Epithelial cell of prostate (primary cell): ENCODE measurements at regions not wholly inside any gene's neighbourhood (a gene's known extent, or its start where the extent isn't known, plus 50 kb on each side); places are given as distances from the start of the nearest gene placed in this dataset.

Experiments
- DNase-seq: peaks from one replicate; pipeline ENCODE4 v3.0.0-alpha.2; 2011; ENCODE audit warnings: low read depth, low spot score
- H3K27ac ChIP-seq: fragments of 450-650 bp; 2 replicates; pipeline ENCODE4 v1.5.1; 2017; ENCODE audit warnings: mild to moderate bottlenecking

- DNase-seq = no peak
Observed at GRCh38 chr4:123495530-123495929, 98.9 kb downstream of the SPRY1 start.

GRCh38 chr4:123496421-123496820 is 99.8 kb downstream of the SPRY1 start:
- DNase-seq = no peak
- no peak overlapping the region for H3K27ac ChIP-seq

More at GRCh38 chr4:123495530-123495929, 98.9 kb downstream of the SPRY1 start:
- peak overlapping the region; percentile 10 for H3K27ac ChIP-seq

GRCh38 chr4:123497340-123497739 is 100.7 kb downstream of the SPRY1 start:
- no peak for DNase-seq
- no peak overlapping the region for H3K27ac ChIP-seq

GRCh38 chr4:123501733-123502132 is 105.1 kb downstream of the SPRY1 start:
- no peak for DNase-seq
- no peak overlapping the region for H3K27ac ChIP-seq

GRCh38 chr4:123503698-123504363 is 107.2 kb downstream of the SPRY1 start:
- no peak overlapping the region for H3K27ac ChIP-seq
- no peak for DNase-seq

GRCh38 chr4:123505095-123506010 is 108.8 kb downstream of the SPRY1 start:
- DNase-seq = no peak
- peak overlapping the region; percentile 17 for H3K27ac ChIP-seq

- no peak overlapping the region for H3K27ac ChIP-seq
- no peak for DNase-seq
Observed at GRCh38 chr4:123506011-123506695, 109.6 kb downstream of the SPRY1 start.

GRCh38 chr4:123507376-123507775 is 110.8 kb downstream of the SPRY1 start:
- no peak for DNase-seq
- no peak overlapping the region for H3K27ac ChIP-seq

GRCh38 chr4:123510221-123510620 is 113.6 kb downstream of the SPRY1 start:
- no peak for DNase-seq

GRCh38 chr4:123510659-123511058 is 114.1 kb downstream of the SPRY1 start:
- no peak for DNase-seq
- no peak overlapping the region for H3K27ac ChIP-seq

More at GRCh38 chr4:123510221-123510620, 113.6 kb downstream of the SPRY1 start:
- H3K27ac ChIP-seq = no peak overlapping the region

- H3K27ac ChIP-seq = no peak overlapping the region
- no peak for DNase-seq
Observed at GRCh38 chr4:123516576-123516975, 120.0 kb downstream of the SPRY1 start.

GRCh38 chr4:123517176-123517575 is 120.6 kb downstream of the SPRY1 start:
- no peak overlapping the region for H3K27ac ChIP-seq
- DNase-seq = no peak

- DNase-seq = no peak
- H3K27ac ChIP-seq = no peak overlapping the region
Observed at GRCh38 chr4:123517971-123518370, 121.4 kb downstream of the SPRY1 start.

GRCh38 chr4:123520325-123520724 is 123.7 kb downstream of the SPRY1 start:
- H3K27ac ChIP-seq = no peak overlapping the region

GRCh38 chr4:123522081-123522480 is 125.5 kb downstream of the SPRY1 start:
- no peak for DNase-seq
- H3K27ac ChIP-seq = no peak overlapping the region

More at GRCh38 chr4:123520325-123520724, 123.7 kb downstream of the SPRY1 start:
- DNase-seq = no peak

- DNase-seq = no peak
- no peak overlapping the region for H3K27ac ChIP-seq
Observed at GRCh38 chr4:123522646-123523045, 126.1 kb downstream of the SPRY1 start.

- no peak for DNase-seq
Observed at GRCh38 chr4:123524958-123525628, 128.5 kb downstream of the SPRY1 start.

GRCh38 chr4:123526511-123526910 is 129.9 kb downstream of the SPRY1 start:
- no peak for DNase-seq
- no peak overlapping the region for H3K27ac ChIP-seq

More at GRCh38 chr4:123524958-123525628, 128.5 kb downstream of the SPRY1 start:
- no peak overlapping the region for H3K27ac ChIP-seq

- DNase-seq = no peak
- H3K27ac ChIP-seq = peak overlapping the region; percentile 17
Observed at GRCh38 chr4:123528501-123529277, 132.1 kb downstream of the SPRY1 start.

- no peak for DNase-seq
- peak overlapping the region; percentile 17 for H3K27ac ChIP-seq
Observed at GRCh38 chr4:123529278-123529568, 132.6 kb downstream of the SPRY1 start.
